K562 (cell line): ENCODE measurements at regions not wholly inside any gene's neighbourhood (a gene's known extent, or its start where the extent isn't known, plus 50 kb on each side); places are given as distances from the start of the nearest gene placed in this dataset.

Source experiments
- ATAC-seq: fragments of 200-7000 bp; cut with Tn5 transposase; 3 replicates; pipeline ENCODE4 v1.9.1; 2020; ENCODE audit warnings: moderate library complexity
- BruUV-seq: library from RNA; stranded (reverse); fragments of 400-500 nt; replicated peaks from 2 replicates; lab custom pipeline; 2021; lab: Mats Ljungman, UMichigan
- CTCF ChIA-PET: fragments of 300-600 bp; formaldehyde crosslinking; extraction: SDS; loops from one replicate; lab custom pipeline; 2021; ENCODE audit warnings: low intra/inter-chr PET ratio; lab: Yijun Ruan, JAX
- POLR2A ChIA-PET: fragments of 300-600, 350-650 bp; sonication (Branson Sonifier 250); formaldehyde crosslinking; extraction: SDS; loops from one replicate; lab custom pipeline; 2021; ENCODE audit warnings: antibody characterized with exemption, inconsistent platforms; lab: Yijun Ruan, JAX
- DNase-seq, 4 experiments: peaks; one replicate each; pipeline versions ENCODE4 v3.0.0 to v3.0.0-alpha.2; 2011 to 2018; ENCODE audit warnings: low spot score in 3 of 4, mixed read lengths in 3 of 4; ENCODE audit errors: extremely low read depth in 1 of 4
- FAIRE-seq: peaks from 2 replicates; lab custom pipeline; 2011; peaks lifted over from hg19 to GRCh38; lab: Jason Lieb, UNC
- H2AFZ ChIP-seq: 2 replicates; pipeline ENCODE4 v1.6.0; 2011; ENCODE audit warnings: low read depth, low read length, control low read depth, inconsistent platforms
- H3K27ac ChIP-seq: fragments of 200-600 bp; 3 replicates; pipeline ENCODE4 v1.8.0; 2011; ENCODE audit warnings: low read depth, mild to moderate bottlenecking, control low read depth, inconsistent platforms, low read length, moderate library complexity, mixed read lengths; ENCODE audit errors: extremely low read depth
- H3K27me3 ChIP-seq, 2 experiments: fragments of 300-600 bp in 1 of 2; 2 replicates in 1 of 2; 3 replicates in 1 of 2; pipeline versions ENCODE4 v1.6.0 to v1.8.0; 2011; ENCODE audit warnings: inconsistent platforms in 2 of 2, low read length in 2 of 2, mild to moderate bottlenecking in 1 of 2, mixed read lengths in 1 of 2, moderate library complexity in 1 of 2; ENCODE audit not compliant: control insufficient read depth in 2 of 2, insufficient read depth in 2 of 2
- H3K36me3 ChIP-seq: fragments of 300-600 bp; 3 replicates; pipeline ENCODE4 v1.8.0; 2011; ENCODE audit warnings: mild to moderate bottlenecking, low read length, inconsistent platforms; ENCODE audit not compliant: control insufficient read depth, insufficient read depth
- H3K4me1 ChIP-seq, 2 experiments: fragments of 200-600 bp in 1 of 2; replicated peaks in 1 of 2; 2 replicates in 1 of 2; 3 replicates in 1 of 2; pipeline versions ENCODE4 v1.5.1 to v1.8.0; 2011; ENCODE audit warnings: inconsistent platforms in 2 of 2, low read length in 2 of 2, mild to moderate bottlenecking in 1 of 2, mixed read lengths in 1 of 2, moderate library complexity in 1 of 2; ENCODE audit not compliant: control insufficient read depth in 2 of 2, insufficient read depth in 2 of 2
- H3K4me2 ChIP-seq: 2 replicates; pipeline ENCODE4 v1.6.1; 2011; ENCODE audit warnings: low read length, control low read depth, inconsistent platforms, mixed read lengths; ENCODE audit not compliant: insufficient read depth
- H3K4me3 ChIP-seq: fragments of 200-600 bp; sonication (generic), shearing (Covaris generic); 2 replicates; pipeline ENCODE4 v1.5.1; 2016; ENCODE audit warnings: control low read depth, inconsistent platforms
- H3K79me2 ChIP-seq: fragments of 200-600 bp; 3 replicates; pipeline ENCODE4 v1.8.0; 2011; ENCODE audit warnings: low read length, inconsistent platforms; ENCODE audit not compliant: control insufficient read depth, insufficient read depth
- H3K9ac ChIP-seq, 2 experiments: 2 replicates each; pipeline versions ENCODE4 v1.6.0 to v1.6.1; 2011; ENCODE audit warnings: low read depth in 2 of 2, low read length in 2 of 2, control low read depth in 1 of 2, inconsistent platforms in 1 of 2, mild to moderate bottlenecking in 1 of 2, mixed read lengths in 1 of 2; ENCODE audit not compliant: insufficient read depth in 1 of 2
- H3K9me1 ChIP-seq: one replicate; pipeline ENCODE4 v1.6.0; 2011; ENCODE audit warnings: inconsistent platforms, mild to moderate bottlenecking, low read length, moderate library complexity; ENCODE audit not compliant: control insufficient read depth, insufficient read depth
- H3K9me3 ChIP-seq: replicated peaks from 2 replicates; pipeline ENCODE4 v1.5.1; 2011; ENCODE audit warnings: low read depth, low read length, inconsistent platforms; ENCODE audit not compliant: control insufficient read depth, insufficient read depth
- H4K20me1 ChIP-seq: replicated peaks from 2 replicates; pipeline ENCODE4 v1.6.1; 2011; ENCODE audit warnings: low read length, inconsistent platforms, mixed read lengths; ENCODE audit not compliant: control insufficient read depth, insufficient read depth
- DNMT1 ChIP-seq: fragments of 450-650 bp; IDR thresholded peaks from 2 replicates; pipeline ENCODE4 v1.6.1; 2016; ENCODE audit warnings: antibody characterized with exemption, mild to moderate bottlenecking
- EGR1 ChIP-seq: fragments of 450-650 bp; conservative IDR thresholded peaks from 2 replicates; pipeline ENCODE4 v1.6.1; 2017; ENCODE audit warnings: mild to moderate bottlenecking
- FUS ChIP-seq: fragments of 200-400 bp; formaldehyde crosslinking; optimal IDR thresholded peaks from 2 replicates; pipeline ENCODE3; 2017; ENCODE audit warnings: low read depth, low read length
- MAFF ChIP-seq: IDR thresholded peaks from 2 replicates; pipeline ENCODE4 v1.6.1; 2012; ENCODE audit warnings: low read length, improper control_type of control experiment
- PTBP1 ChIP-seq: fragments of 200-400 bp; formaldehyde crosslinking; IDR thresholded peaks from 2 replicates; pipeline ENCODE4 v1.6.1; 2017; ENCODE audit warnings: low read depth, low read length
- PTTG1 ChIP-seq: fragments of 450-650 bp; IDR thresholded peaks from 2 replicates; pipeline ENCODE4 v1.6.1; 2016; ENCODE audit warnings: low read depth, mild to moderate bottlenecking, missing genetic modification characterization, missing compliant biosample characterization
- SUPT5H ChIP-seq: fragments of 450-650 bp; IDR thresholded peaks from 2 replicates; pipeline ENCODE4 v1.6.1; 2016
- TEAD2 ChIP-seq: fragments of 450-650 bp; IDR thresholded peaks from 2 replicates; pipeline ENCODE4 v1.6.1; 2016; ENCODE audit warnings: missing genetic modification characterization, control low read depth, missing compliant biosample characterization
- ZBTB12 ChIP-seq: fragments of 250-450 bp; sonication (Bioruptor Pico); IDR thresholded peaks from 2 replicates; pipeline ENCODE4 v1.4.0; 2020
- ZC3H11A ChIP-seq: IDR thresholded peaks from 2 replicates; pipeline ENCODE4 v1.6.1; 2012; ENCODE audit warnings: low read depth, low read length, improper control_type of control experiment
- ZNF639 ChIP-seq, 2 experiments: fragments of 200-800 bp in 1 of 2; sonication (Bioruptor generic) in 1 of 2; sonication (generic) in 1 of 2; formaldehyde crosslinking in 1 of 2; IDR thresholded peaks in 1 of 2; conservative IDR thresholded peaks in 1 of 2; 2 replicates each; pipeline versions ENCODE4 v1.5.0 to v1.6.1; 2016 to 2020; ENCODE audit warnings: missing compliant biosample characterization in 1 of 2, missing genetic modification characterization in 1 of 2, missing genetic modification reagents in 1 of 2
- WGBS: fragments of 100-300 bp; shearing (Covaris generic); methylation state at CpG from one replicate; pipeline ENCODE4 v1.1.6; 2016; ENCODE audit warnings: low coverage, mixed read lengths; ENCODE audit not compliant: insufficient coverage; ENCODE audit errors: missing lambda C conversion rate; 5-methylcytosine and 5-hydroxymethylcytosine counted together
- in situ Hi-C: fragments of 300-500 bp; cut with MboI; formaldehyde crosslinking; loops from 4 replicates; pipeline ENCODE4 v1.15.0; 2018; ENCODE audit warnings: inconsistent platforms, mixed read lengths
- intact Hi-C: fragments of 100-400 bp; cut with micrococcal nuclease; formaldehyde crosslinking; loops from 2 replicates; pipeline ENCODE4 v1.14.2; 2022

- intact Hi-C loops (no loop called here), in situ Hi-C loops (no loop called here)
- H4K20me1 ChIP-seq, result no peaks in the 10 kb centered on the region
- no peak overlapping the region for H3K9ac ChIP-seq
- BruUV-seq, result no TSS peak
- no peaks in the 10 kb centered on the region for H3K36me3 ChIP-seq
- H3K4me3 ChIP-seq, result no peak overlapping the region
- H3K27me3 ChIP-seq, result peaks cover 0 to 28% of the 10 kb centered on the region in 2 experiments; a peak in 4 of 5 replicates
- POLR2A ChIA-PET, result interaction anchor here (0.6 to 0.7 kb wide), 2 partner anchors 9 to 406 kb away, joined by 3 read pairs; no protein-coding TSS in a partner anchor
- CTCF ChIA-PET, result no interaction called here
- H3K9me1 ChIP-seq, result no peaks in the 10 kb centered on the region
- FAIRE-seq (no peak), DNase-seq (no peak), ATAC-seq (no peak)
- TF ChIP-seq FUS (no peak), ZBTB12 (CRISPR knock-in tag) (no peak), ZC3H11A (no peak), MAFF (no peak), DNMT1 (no peak), PTBP1 (no peak), EGR1 (no peak), PTTG1 (tag) (no peak), ZNF639 (CRISPR knock-in tag; conservative IDR thresholded peaks at IDR 0.05 in 1 of 2, IDR thresholded peaks at IDR 0.05 in 1 of 2) (no peak), TEAD2 (no peak), SUPT5H (no peak)
- no peak overlapping the region for H3K4me2 ChIP-seq
- H3K9me3 ChIP-seq, result no peaks in the 10 kb centered on the region
- H3K4me1 ChIP-seq, result peaks cover 0 to 3% of the 10 kb centered on the region in 2 experiments; a peak in 1 of 5 replicates
- no peak overlapping the region for H3K27ac ChIP-seq
- no peak overlapping the region for H2AFZ ChIP-seq
- no peaks in the 10 kb centered on the region for H3K79me2 ChIP-seq
- 0% methylated on average over 11 of the region's 11 CpGs for WGBS
These were observed 254.0 kb downstream of the PTPRU start for GRCh38 chr1:29490204-29490934.
